ENCODE measurements at regions not wholly inside any gene's neighbourhood (a gene's known extent, or its start where the extent isn't known, plus 50 kb on each side); places are given as distances from the start of the nearest gene placed in this dataset.

GRCh38 chr17:63358956-63359355, 87.2 kb downstream of the CYB561 start:
- TF ChIP-seq CTCF (IDR thresholded peaks at IDR 0.05; ENCODE audit: poor library complexity, severe bottlenecking) (no peak), POLR2AphosphoS5 (IDR thresholded peaks at IDR 0.05) (no peak), SMC3 (conservative IDR thresholded peaks at IDR 0.05; ENCODE audit: poor library complexity) (no peak), EZH2 (IDR thresholded peaks at IDR 0.05; ENCODE audit: borderline replicate concordance, insufficient read depth, low read length, poor library complexity, severe bottlenecking) (no peak), TAF1 (IDR thresholded peaks at IDR 0.05; ENCODE audit: low read depth) (no peak)
